ENCODE measurements at regions not wholly inside any gene's neighbourhood (a gene's known extent, or its start where the extent isn't known, plus 50 kb on each side); places are given as distances from the start of the nearest gene placed in this dataset.

GRCh38 chr3:124202754-124203153, 210.8 kb upstream of the ROPN1 start:
- TF ChIP-seq ZNF274 (IDR thresholded peaks at IDR 0.05; ENCODE audit: low read depth, low read length) (no peak), YY1 (IDR thresholded peaks at IDR 0.05; ENCODE audit: insufficient read depth, insufficient read length) (no peak), SUZ12 (IDR thresholded peaks at IDR 0.05; ENCODE audit: extremely low read depth, insufficient read depth, insufficient read length) (no peak)
